GM21619 (cell line): ENCODE measurements at regions not wholly inside any gene's neighbourhood (a gene's known extent, or its start where the extent isn't known, plus 50 kb on each side); places are given as distances from the start of the nearest gene placed in this dataset.

Experiments used
- ATAC-seq: cut with Tn5 transposase; IDR thresholded peaks from one replicate; pipeline ENCODE4 v1.9.1; 2021; ENCODE audit not compliant: unreplicated experiment

DNA sequence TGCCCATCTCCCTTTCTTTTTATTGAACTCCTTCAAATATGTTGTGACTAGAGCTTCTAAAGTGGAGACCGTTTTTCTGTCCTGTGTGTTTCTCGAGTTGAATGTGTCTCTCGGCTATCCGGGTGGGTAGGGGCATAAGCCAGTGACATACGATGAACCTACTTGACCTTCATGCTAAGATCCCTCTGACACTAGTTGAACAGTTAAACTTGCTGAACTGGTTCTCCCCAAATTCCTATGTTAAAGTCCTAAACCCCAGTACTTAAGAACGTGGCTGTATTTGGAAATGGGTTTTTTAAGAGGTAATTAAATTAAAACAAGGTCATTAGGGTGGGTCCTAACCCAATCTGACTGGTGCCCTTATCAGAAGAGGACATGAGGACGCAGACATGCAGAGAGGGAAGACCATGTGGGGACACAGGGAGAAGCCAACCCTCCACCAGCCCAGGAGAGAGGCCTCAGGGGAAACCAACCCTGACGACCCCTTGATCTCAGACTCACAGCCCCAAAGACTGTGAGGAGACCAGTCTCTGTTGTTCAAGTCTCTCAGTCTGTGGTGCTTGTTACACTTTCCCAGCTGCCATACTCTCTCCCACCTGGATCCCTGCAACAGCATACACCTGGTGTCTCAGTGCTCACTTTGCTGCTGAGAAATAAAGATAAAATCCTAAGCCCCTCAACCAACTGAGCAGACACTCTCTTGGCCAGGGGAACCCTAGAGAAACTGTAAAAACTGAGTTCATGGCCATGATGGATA lies 208.4 kb downstream of the MYLK4 start:
- no peak for ATAC-seq

DNA sequence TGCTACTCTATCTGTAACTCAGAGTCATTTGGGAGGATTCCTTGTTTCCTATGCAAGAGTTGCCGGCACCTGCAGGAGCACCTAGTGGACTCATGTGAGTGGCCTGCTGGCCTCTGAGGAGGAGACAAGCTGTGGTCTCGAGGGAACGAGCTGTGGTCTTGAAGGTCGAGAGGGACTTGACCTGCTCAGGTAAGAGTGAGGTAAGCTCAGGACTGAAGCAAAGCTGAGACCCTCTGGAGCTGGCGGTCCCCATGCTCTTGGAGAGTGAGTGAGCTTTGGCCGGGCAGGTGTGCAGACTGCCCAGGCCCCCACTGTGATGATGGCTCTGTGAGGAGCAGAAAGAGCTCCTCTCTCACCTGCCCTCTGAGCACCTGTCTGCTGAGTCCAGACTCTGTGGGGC lies 214.3 kb downstream of the MYLK4 start:
- no peak for ATAC-seq

- no peak for ATAC-seq
Measured at GRCh38 chr6:2535506-2535905, 215.2 kb downstream of the MYLK4 start.

GRCh38 chr6:2534406-2535042 lies 216.2 kb downstream of the MYLK4 start:
- no peak for ATAC-seq

- ATAC-seq: no peak
Measured at GRCh38 chr6:2531426-2532215, 219.1 kb downstream of the MYLK4 start.

- no peak for ATAC-seq
Measured at GRCh38 chr6:2529211-2529719, 221.5 kb downstream of the MYLK4 start.

- no peak for ATAC-seq
Measured at GRCh38 chr6:2528156-2528555, 222.6 kb downstream of the MYLK4 start.

- ATAC-seq: no peak
Measured at GRCh38 chr6:2526766-2527165, 224.0 kb downstream of the MYLK4 start.

DNA sequence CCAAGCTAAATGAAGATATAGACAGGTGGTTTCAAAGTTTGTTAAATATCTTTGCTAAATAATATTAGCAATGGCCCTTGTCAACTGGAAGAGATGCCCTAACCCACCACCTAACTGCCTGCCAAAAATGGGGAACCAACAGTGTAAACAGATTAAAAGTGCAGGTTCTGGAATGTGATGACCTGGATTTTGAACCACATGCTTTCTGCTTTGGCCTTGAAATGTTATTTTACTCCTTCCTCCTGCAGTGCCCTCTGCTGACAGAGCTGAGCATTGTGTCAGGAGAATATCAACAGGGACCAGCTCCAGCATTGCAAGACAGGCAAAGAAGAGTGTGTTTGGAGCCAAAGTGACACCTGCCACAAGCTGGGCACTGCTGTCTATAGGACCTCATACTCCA lies 226.6 kb downstream of the MYLK4 start:
- no peak for ATAC-seq

DNA sequence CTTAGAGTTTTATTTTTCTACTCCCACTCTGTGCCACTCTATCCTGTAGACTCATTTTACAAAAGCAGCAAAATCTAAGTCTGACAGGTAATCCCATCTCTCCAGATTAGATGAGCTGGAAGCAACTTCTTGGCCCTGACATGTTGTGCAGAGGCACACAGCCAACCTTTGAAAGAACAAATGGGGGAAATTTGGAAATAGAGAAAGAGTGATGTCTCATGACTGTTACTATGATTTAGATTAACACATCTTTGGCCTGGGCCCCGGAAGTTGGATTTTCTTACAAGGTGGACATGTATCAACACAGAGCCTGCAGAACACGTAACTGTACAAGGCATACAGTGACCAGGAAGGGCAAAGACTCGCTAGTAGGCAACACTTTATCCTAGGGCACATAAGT lies 227.7 kb downstream of the MYLK4 start:
- ATAC-seq: no peak

GRCh38 chr6:2522521-2522920 lies 228.2 kb downstream of the MYLK4 start:
- ATAC-seq: no peak

DNA sequence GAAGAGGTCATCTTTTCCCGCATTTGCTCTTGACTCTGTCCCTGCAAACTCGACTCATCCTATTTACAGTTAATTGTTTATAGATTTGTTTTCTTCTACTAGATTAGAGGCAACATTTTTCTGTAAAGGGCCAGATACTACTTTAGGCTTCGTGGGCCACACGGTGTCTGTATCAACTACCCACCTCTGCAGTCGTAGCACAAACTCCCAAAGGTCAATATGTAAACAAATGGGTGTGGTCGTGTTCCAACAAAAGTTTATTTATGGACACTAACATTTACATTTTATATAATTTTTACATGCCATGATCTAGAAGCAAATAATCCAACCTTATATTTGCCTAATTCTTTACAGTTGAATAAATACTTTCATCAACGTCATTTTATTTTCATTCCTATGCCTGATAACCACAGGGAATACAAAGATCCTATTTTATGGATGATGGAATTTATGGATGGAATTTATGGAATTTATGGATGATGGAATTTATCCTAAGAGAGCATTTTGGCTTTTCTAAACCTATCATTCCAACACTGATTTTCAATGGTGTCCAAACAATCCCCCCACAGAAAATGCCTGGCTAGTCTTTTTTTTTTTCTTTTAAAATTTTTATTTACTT lies 232.8 kb downstream of the MYLK4 start:
- ATAC-seq: no peak

DNA sequence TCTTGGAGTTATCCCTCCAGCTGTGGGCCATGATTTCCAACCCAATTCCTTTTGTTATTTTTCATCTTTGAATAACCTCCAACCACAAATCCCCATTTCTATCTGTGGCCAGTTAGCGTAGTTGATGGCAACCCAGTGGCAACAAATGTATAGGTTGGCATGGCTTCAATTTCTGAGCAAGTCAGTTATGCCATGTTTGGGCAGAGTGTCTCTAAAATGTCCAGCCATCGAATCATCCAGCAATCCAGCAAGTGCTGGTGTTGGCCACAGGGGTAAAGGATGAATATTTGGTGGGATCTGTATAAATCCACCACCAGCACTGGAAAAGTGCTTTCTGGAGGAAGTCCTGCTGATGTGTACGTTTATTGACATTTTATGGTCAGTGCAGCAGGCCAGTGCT lies 233.3 kb downstream of the MYLK4 start:
- ATAC-seq: no peak

GRCh38 chr6:2516059-2516458 lies 234.7 kb downstream of the MYLK4 start:
- no peak for ATAC-seq

- no peak for ATAC-seq
Measured at GRCh38 chr6:2514965-2515543, 235.7 kb downstream of the MYLK4 start.

- no peak for ATAC-seq
Measured at GRCh38 chr6:2512802-2513201, 237.9 kb downstream of the MYLK4 start.

GRCh38 chr6:2510316-2510715 lies 240.4 kb downstream of the MYLK4 start:
- no peak for ATAC-seq

GRCh38 chr6:2509711-2510110 lies 241.0 kb downstream of the MYLK4 start:
- no peak for ATAC-seq

DNA sequence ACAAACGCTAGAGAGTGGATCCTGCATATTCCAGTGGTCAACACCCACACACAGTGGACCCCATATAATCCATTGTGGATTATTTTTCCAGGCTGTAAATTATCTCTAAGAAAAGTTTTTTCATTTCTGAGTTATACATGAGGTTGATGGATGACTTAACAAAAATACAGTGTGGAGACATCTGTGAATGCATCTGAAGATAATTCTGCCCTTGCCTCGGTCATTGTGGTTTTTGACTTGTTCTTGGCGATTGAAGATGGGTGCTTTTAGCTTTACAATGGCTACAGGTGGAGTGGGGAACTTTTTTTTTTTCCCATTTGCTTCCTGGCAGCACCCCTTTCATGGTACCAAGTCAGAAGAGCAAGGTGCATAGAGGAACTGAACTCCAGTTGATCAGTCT lies 242.7 kb downstream of the MYLK4 start:
- no peak for ATAC-seq

DNA sequence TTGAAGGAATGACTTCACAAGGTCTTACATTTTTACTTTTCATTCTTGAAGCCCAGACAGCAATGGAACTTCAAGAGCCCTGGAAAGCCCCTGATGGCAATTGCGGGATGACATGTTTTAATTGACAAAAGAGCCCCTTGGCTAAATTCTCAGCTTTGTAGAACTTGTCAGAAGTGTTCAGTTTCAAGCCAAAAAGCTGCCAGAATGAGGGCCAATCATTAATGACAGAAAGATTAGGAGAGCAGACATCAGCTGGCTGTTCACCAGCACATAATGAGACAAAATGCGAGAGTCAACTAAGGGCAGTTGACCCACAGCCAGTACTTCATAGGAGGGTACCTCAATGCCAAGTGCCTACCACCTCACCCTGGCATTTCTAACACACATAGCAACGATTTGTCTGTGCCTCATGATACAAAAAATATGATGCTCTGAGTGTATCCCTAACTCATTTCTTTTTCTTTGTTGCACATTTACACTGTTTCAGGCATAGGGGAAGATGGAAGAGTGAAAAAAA lies 243.1 kb downstream of the MYLK4 start:
- no peak for ATAC-seq

DNA sequence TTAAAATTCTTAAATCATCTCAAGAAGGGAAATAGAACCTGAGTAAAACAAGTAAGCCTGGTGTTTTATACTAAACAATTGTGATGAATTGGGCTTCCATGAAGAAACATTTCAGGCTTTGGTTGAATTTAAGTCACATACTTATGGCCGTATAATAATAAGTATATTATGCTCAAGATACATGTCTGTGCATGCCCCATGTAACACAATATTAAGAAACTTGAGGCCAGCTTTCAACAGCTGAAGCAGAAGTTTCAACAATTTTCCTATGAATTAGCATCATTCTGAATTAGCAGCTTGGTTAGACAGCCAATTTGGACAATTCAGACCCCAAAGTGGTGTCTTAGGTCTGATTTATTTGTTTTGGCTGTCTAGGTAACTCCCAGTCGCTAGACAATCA lies 243.7 kb downstream of the MYLK4 start:
- ATAC-seq: no peak
